ENCODE measurements at regions not wholly inside any gene's neighbourhood (a gene's known extent, or its start where the extent isn't known, plus 50 kb on each side); places are given as distances from the start of the nearest gene placed in this dataset.

DNA sequence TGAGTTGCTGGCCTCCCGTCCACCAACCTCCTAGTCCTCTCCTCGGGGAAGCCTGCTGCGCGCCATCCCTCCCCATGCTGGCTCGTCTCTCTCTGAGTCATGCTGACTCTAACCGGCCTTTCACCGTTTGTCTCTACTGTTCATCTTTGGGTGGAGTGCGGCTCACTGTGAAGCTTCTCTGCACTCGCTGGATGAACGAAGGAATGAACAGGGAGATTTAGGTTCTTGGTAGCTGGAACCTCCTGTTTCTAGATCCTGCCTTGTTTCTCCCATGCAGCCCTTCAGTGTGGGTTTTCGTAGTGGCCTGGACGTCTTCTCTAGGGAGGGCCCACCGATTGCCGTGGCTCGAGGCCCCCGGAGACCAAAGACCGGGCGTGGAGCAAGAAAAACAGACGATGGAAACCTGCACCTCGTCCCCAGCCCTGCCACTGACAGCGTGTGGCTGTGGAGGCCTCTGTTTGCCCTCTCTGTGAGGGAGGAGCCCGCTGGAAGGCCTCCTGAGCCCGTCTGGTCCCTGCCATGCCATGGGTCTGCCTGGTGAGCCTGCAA is 227.6 kb upstream of the C1orf174 start:
- TF ChIP-seq, protein P1, sequence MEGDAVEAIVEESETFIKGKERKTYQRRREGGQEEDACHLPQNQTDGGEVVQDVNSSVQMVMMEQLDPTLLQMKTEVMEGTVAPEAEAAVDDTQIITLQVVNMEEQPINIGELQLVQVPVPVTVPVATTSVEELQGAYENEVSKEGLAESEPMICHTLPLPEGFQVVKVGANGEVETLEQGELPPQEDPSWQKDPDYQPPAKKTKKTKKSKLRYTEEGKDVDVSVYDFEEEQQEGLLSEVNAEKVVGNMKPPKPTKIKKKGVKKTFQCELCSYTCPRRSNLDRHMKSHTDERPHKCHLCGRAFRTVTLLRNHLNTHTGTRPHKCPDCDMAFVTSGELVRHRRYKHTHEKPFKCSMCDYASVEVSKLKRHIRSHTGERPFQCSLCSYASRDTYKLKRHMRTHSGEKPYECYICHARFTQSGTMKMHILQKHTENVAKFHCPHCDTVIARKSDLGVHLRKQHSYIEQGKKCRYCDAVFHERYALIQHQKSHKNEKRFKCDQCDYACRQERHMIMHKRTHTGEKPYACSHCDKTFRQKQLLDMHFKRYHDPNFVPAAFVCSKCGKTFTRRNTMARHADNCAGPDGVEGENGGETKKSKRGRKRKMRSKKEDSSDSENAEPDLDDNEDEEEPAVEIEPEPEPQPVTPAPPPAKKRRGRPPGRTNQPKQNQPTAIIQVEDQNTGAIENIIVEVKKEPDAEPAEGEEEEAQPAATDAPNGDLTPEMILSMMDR (IDR thresholded peaks at IDR 0.05) = no peak
- no peak for TF ChIP-seq POLR2A (IDR thresholded peaks at IDR 0.05; ENCODE audit: low read depth)
- no peak for TF ChIP-seq POLR2AphosphoS5 (IDR thresholded peaks at IDR 0.05)
